Adipocyte (in vitro differentiated cells): ENCODE measurements at regions not wholly inside any gene's neighbourhood (a gene's known extent, or its start where the extent isn't known, plus 50 kb on each side); places are given as distances from the start of the nearest gene placed in this dataset.
"Not testable (repeated sequence)": the region's sequence is repeated elsewhere in the genome, so short reads cannot be mapped to it uniquely, and the experiment has no call there.

ENCODE experiments used
- DNase-seq: peaks from one replicate; pipeline ENCODE4 v3.0.0-alpha.2; 2015; ENCODE audit warnings: low read depth
- H3K27me3 ChIP-seq: replicated peaks from 2 replicates; pipeline ENCODE4 v1.7.0; 2013; ENCODE audit warnings: mild to moderate bottlenecking, low read length, moderate library complexity; ENCODE audit not compliant: control insufficient read depth, insufficient read depth
- H3K36me3 ChIP-seq: 2 replicates; pipeline ENCODE4 v1.7.0; 2013; ENCODE audit warnings: low read length, mild to moderate bottlenecking, moderate library complexity; ENCODE audit not compliant: control insufficient read depth, insufficient read depth, severe bottlenecking
- H3K4me1 ChIP-seq: 2 replicates; pipeline ENCODE4 v1.7.0; 2013; ENCODE audit warnings: mild to moderate bottlenecking, low read length, moderate library complexity; ENCODE audit not compliant: control insufficient read depth, insufficient read depth
- H3K4me3 ChIP-seq: 2 replicates; pipeline ENCODE4 v1.7.0; 2013; ENCODE audit warnings: mild to moderate bottlenecking, low read length, moderate library complexity
- H3K9ac ChIP-seq: 2 replicates; pipeline ENCODE4 v1.7.0; 2013; ENCODE audit warnings: mild to moderate bottlenecking, low read length, moderate library complexity
- H3K9me3 ChIP-seq: 2 replicates; pipeline ENCODE4 v1.7.0; 2013; ENCODE audit warnings: mild to moderate bottlenecking, low read length, moderate library complexity; ENCODE audit not compliant: control insufficient read depth

- Histone ChIP-seq H3K27me3 (peaks cover 6% of the 10 kb centered on the region), H3K9ac (no peak overlapping the region), H3K9me3 (peaks cover 22% of the 10 kb centered on the region), H3K36me3 (no peaks in the 10 kb centered on the region), H3K4me1 (peaks cover 12% of the 10 kb centered on the region), H3K4me3 (no peak overlapping the region)
- no peak for DNase-seq
These were observed 228.8 kb downstream of the TTLL2 start for GRCh38 chr6:167553736-167554119.

DNA sequence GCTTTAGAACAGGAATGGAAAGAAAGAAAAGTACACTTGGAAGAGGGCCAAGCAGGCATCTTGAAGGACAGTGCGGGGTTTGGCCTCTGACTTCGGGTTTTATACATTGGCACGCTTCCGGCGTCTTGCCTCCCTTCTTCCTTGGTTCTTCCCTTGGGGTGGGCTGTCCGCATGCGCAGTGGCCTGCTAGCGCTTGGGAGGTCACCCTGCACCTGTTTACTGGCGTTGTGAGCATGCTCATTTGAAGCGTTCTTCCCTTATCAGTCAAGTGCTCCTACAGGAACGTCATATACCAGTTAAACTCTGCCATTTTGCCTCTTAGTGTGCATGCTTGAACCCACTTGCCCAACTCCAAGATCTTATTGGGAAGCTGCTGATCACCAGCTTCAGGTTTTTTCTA, 230.0 kb downstream of the TTLL2 start:
- Histone ChIP-seq H3K9ac (no peak overlapping the region), H3K36me3 (no peaks in the 10 kb centered on the region), H3K4me3 (no peak overlapping the region), H3K9me3 (peaks cover 22% of the 10 kb centered on the region), H3K27me3 (peaks cover 6% of the 10 kb centered on the region), H3K4me1 (peaks cover 12% of the 10 kb centered on the region)
- DNase-seq, result no peak

- DNase-seq, result no peak
- peaks cover 22% of the 10 kb centered on the region for H3K9me3 ChIP-seq
- H3K4me3 ChIP-seq, result no peak overlapping the region
- peaks cover 6% of the 10 kb centered on the region for H3K27me3 ChIP-seq
- no peak overlapping the region for H3K9ac ChIP-seq
- peaks cover 6% of the 10 kb centered on the region for H3K4me1 ChIP-seq
- H3K36me3 ChIP-seq, result no peaks in the 10 kb centered on the region
These were observed 230.9 kb downstream of the TTLL2 start for GRCh38 chr6:167555836-167556235.

DNA sequence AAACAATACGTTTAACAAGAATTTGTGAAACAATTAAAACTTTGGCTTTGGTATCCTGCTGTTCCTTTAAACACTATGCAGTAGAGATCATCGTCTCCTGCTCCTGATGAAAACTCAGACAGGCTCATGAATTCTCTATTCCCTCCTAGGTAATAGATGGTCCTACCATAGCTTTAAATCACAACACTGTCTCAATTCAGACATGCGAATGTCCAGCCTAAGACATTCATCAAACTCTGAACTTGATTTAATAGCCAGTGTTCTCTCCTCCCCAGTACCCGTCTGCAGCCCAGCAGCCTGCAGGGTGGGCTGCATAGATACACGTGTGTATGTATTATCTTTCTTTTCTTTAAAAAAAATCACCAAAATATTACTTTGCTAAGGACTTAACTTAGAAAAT, 232.8 kb downstream of the TTLL2 start:
- H3K27me3 ChIP-seq, result no peaks in the 10 kb centered on the region
- H3K9me3 ChIP-seq, result peaks cover 22% of the 10 kb centered on the region
- no peak overlapping the region for H3K4me3 ChIP-seq
- DNase-seq, result no peak
- H3K9ac ChIP-seq, result no peak overlapping the region
- H3K36me3 ChIP-seq, result no peaks in the 10 kb centered on the region
- no peaks in the 10 kb centered on the region for H3K4me1 ChIP-seq

DNA sequence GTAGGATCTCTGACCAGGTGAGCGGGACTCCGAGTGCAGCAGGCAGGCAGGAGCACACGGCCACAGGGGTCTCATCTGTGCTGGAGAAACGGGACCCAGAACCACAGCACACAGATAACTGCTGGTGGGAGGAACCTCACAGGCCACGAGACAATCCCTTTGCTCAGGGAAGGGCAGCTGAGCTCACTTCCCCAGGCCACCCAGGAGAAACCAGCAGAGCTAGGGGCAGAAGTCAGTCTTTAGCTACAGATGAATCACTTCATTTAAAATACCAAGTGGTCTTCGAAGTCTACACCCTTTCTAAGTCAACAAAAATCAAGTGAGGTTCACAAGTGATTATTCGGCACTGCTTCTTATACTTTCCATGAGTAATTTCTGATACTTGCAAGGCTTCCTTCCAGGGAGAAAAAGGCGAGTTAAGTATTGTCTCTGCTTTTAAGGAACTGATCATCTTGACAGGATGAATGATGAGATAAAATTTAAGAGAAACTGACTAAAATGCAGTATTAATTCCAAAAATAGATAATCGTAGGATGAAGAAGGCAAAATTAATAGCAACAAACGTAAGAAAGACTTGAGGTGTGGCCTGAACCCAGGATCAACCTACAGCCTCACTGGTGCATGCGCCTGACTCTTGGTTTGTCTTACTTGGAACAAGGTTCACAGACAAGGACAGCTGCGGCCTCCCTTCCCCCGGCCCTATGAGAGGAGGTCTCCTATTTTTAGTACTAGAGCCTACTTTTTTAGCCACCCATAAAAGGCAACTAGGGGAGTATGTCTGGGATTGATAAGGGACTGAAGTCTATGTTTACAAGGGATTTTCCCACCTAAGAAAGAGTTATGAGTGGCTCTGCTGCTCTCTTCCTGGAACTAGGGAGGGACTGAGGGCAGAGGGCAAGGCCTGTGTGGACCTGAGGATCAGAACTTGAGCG, 233.6 kb downstream of the TTLL2 start:
- Histone ChIP-seq H3K9ac (no peak overlapping the region), H3K4me1 (no peaks in the 10 kb centered on the region), H3K36me3 (no peaks in the 10 kb centered on the region), H3K27me3 (no peaks in the 10 kb centered on the region), H3K4me3 (no peak overlapping the region), H3K9me3 (peaks cover 22% of the 10 kb centered on the region)
- no peak for DNase-seq

GRCh38 chr6:167559675-167560479, 235.0 kb downstream of the TTLL2 start:
- peaks cover 20% of the 10 kb centered on the region for H3K9me3 ChIP-seq
- H3K4me1 ChIP-seq, result no peaks in the 10 kb centered on the region
- H3K4me3 ChIP-seq, result no peak overlapping the region
- no peak overlapping the region for H3K9ac ChIP-seq
- DNase-seq, result no peak
- H3K27me3 ChIP-seq, result no peaks in the 10 kb centered on the region
- no peaks in the 10 kb centered on the region for H3K36me3 ChIP-seq

DNA sequence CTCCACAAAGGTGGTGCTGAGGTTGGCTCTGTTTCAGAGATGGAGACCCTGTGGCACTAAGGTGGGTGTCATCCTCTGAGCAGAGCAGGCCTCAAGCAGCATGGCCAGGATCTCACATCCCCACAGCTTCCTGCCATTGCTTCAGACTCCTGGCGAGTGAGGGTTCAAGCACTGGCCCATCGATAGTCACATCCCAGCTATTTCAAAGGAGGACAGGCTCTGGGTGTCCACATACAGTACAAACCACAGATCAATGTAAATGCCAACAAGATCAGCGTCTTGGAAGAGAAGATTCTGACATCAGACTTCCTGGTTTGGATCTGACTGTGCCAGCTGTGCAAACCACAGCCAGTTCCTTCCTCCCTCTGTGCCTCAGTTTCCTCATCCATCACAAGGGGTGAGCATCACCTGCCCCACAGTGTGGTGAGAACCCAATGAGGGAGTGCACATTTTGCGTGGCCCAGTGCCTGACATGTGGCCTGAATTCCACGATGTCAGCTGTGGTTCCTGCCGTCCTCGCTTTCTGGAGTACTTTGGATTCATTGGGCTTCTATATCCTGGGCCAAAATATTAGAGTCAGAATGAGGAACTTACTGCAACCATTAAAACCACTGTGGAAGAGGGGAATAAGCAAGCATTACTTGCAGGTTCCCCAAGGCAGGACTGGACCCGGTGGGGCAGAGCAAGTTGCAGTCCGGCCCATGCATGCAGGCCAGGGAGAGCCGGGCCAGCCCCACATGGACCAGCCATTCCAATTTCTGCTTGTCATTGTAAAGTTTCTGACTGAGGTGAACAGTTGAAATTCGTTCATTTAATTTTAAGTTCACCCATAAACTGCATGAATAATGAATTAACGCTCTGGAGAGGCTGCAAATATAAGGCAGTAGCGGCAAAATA, 236.0 kb downstream of the TTLL2 start:
- H3K4me3 ChIP-seq, result no peak overlapping the region
- H3K4me1 ChIP-seq, result no peaks in the 10 kb centered on the region
- no peaks in the 10 kb centered on the region for H3K36me3 ChIP-seq
- H3K27me3 ChIP-seq, result no peaks in the 10 kb centered on the region
- DNase-seq, result no peak
- peaks cover 10% of the 10 kb centered on the region for H3K9me3 ChIP-seq
- H3K9ac ChIP-seq, result no peak overlapping the region

DNA sequence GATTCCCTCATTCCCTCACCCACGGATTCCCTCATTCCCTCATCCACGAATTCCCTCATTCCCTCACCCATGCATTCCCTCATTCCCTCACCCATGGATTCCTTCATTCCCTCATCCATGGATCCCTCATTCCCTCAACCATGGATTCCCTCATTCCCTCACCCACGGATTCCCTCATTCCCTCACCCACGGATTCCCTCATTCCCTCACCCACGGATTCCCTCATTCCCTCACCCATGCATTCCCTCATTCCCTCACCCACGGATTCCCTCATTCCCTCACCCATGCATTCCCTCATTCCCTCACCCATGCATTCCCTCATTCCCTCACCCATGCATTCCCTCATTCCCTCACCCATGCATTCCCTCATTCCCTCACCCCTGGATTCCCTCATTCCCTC, 238.0 kb downstream of the TTLL2 start:
- DNase-seq, H3K27me3 ChIP-seq, H3K4me3 ChIP-seq, H3K36me3 ChIP-seq, H3K4me1 ChIP-seq, H3K9me3 ChIP-seq, H3K9ac ChIP-seq: not testable (repeated sequence)

- no peak for DNase-seq
- H3K27me3 ChIP-seq, result peaks cover 3% of the 10 kb centered on the region
- no peaks in the 10 kb centered on the region for H3K36me3 ChIP-seq
- no peaks in the 10 kb centered on the region for H3K4me1 ChIP-seq
- no peak overlapping the region for H3K9ac ChIP-seq
- H3K9me3 ChIP-seq, result no peaks in the 10 kb centered on the region
- no peak overlapping the region for H3K4me3 ChIP-seq
These were observed 239.7 kb downstream of the TTLL2 start for GRCh38 chr6:167564416-167565250.

DNA sequence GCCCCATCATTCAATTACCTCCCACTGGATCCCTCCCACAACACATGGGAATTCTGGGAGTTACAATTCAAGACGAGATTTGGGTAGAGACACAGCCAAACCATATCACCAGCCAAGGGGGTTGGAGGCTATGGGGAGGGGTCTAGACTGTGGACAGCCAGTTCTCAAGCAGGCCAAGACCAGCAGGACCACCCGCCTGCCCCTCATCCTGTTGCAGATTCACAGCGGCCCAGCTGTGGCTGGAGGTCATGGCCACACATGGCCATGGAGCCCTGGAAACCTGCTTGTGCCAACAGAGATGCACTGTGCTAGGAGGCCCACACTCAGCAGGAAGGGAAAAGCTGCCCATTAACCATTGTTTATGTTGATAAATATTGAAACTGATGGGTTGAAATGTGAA, 240.5 kb downstream of the TTLL2 start:
- H3K9me3 ChIP-seq, result no peaks in the 10 kb centered on the region
- H3K27me3 ChIP-seq, result peaks cover 9% of the 10 kb centered on the region
- H3K9ac ChIP-seq, result no peak overlapping the region
- no peak for DNase-seq
- H3K36me3 ChIP-seq, result no peaks in the 10 kb centered on the region
- no peak overlapping the region for H3K4me3 ChIP-seq
- no peaks in the 10 kb centered on the region for H3K4me1 ChIP-seq
